SK-N-SH (cell line): ENCODE measurements at regions not wholly inside any gene's neighbourhood (a gene's known extent, or its start where the extent isn't known, plus 50 kb on each side); places are given as distances from the start of the nearest gene placed in this dataset.

Source experiments
- ELF1 ChIP-seq: IDR thresholded peaks from 2 replicates; pipeline ENCODE4 v1.4.0; 2012
- EZH2phosphoT487 ChIP-seq: fragments of 200-600 bp; sonication (generic); IDR thresholded peaks from 2 replicates; pipeline ENCODE4 v1.6.1; 2017; ENCODE audit warnings: low read depth, mixed run types, mild to moderate bottlenecking, antibody characterized with exemption, moderate library complexity, borderline replicate concordance
- FOXJ3 ChIP-seq: sonication (generic); formaldehyde crosslinking; IDR thresholded peaks from 2 replicates; pipeline ENCODE4 v1.5.1; 2020; ENCODE audit warnings: mild to moderate bottlenecking, missing genetic modification reagents
- MXI1 ChIP-seq: IDR thresholded peaks from 2 replicates; pipeline ENCODE4 v1.6.1; 2012; ENCODE audit warnings: mild to moderate bottlenecking, low read depth, low read length, improper control_type of control experiment
- TF ChIP-seq, protein P1 (sequence below): fragments of 150-350 bp; IDR thresholded peaks from 2 replicates; pipeline ENCODE4 v1.6.1; 2017; ENCODE audit warnings: antibody characterized with exemption, low read length, low read depth, borderline replicate concordance
- TF ChIP-seq, protein P2 (sequence below): fragments of 200-600 bp; sonication (generic); IDR thresholded peaks from 2 replicates; pipeline ENCODE4 v1.6.1; 2017; ENCODE audit warnings: antibody characterized with exemption, mild to moderate bottlenecking, moderate library complexity
- TF ChIP-seq, protein P3 (sequence below): IDR thresholded peaks from 2 replicates; pipeline ENCODE4 v1.4.0; 2012; ENCODE audit warnings: low read depth

DNA sequence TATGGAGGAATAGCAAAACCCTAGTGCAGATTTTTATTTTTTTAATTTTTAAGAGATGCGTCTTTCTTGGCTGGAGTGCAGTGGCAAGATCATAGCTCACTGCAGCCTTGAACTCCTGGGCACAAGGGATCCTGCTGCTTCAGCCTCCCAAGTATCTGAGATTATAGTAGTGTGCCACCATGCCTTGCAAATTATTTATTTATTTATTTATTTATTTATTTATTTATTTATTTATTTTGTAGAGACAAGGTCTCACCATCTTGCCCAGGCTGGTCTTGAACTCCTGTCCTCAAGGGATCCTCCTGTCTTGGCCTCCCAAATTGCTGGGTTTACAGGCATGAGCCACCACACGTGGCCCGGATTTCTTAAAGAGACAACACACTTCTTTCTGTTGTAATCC, 1158.8 kb downstream of the AACS start:
- TF ChIP-seq, protein P1, sequence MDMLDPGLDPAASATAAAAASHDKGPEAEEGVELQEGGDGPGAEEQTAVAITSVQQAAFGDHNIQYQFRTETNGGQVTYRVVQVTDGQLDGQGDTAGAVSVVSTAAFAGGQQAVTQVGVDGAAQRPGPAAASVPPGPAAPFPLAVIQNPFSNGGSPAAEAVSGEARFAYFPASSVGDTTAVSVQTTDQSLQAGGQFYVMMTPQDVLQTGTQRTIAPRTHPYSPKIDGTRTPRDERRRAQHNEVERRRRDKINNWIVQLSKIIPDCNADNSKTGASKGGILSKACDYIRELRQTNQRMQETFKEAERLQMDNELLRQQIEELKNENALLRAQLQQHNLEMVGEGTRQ: no peak
- no peak for TF ChIP-seq FOXJ3 (CRISPR knock-in tag)
- TF ChIP-seq, protein P2, sequence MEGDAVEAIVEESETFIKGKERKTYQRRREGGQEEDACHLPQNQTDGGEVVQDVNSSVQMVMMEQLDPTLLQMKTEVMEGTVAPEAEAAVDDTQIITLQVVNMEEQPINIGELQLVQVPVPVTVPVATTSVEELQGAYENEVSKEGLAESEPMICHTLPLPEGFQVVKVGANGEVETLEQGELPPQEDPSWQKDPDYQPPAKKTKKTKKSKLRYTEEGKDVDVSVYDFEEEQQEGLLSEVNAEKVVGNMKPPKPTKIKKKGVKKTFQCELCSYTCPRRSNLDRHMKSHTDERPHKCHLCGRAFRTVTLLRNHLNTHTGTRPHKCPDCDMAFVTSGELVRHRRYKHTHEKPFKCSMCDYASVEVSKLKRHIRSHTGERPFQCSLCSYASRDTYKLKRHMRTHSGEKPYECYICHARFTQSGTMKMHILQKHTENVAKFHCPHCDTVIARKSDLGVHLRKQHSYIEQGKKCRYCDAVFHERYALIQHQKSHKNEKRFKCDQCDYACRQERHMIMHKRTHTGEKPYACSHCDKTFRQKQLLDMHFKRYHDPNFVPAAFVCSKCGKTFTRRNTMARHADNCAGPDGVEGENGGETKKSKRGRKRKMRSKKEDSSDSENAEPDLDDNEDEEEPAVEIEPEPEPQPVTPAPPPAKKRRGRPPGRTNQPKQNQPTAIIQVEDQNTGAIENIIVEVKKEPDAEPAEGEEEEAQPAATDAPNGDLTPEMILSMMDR: no peak
- TF ChIP-seq EZH2phosphoT487: no peak
- TF ChIP-seq ELF1: no peak
- TF ChIP-seq, protein P3, sequence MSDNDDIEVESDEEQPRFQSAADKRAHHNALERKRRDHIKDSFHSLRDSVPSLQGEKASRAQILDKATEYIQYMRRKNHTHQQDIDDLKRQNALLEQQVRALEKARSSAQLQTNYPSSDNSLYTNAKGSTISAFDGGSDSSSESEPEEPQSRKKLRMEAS: no peak
- no peak for TF ChIP-seq MXI1
